Activated CD8-positive, alpha-beta memory T cell treated with anti-CD3 and anti-CD28 coated beads, Interleukin-2, amount 10 ng/mL, durations not matched to agents 7 days and 5 days (primary cell): ENCODE measurements at regions not wholly inside any gene's neighbourhood (a gene's known extent, or its start where the extent isn't known, plus 50 kb on each side); places are given as distances from the start of the nearest gene placed in this dataset.
A peak's percentile ranks its signal among the peaks of the same experiment; 100 is the strongest.

ENCODE experiments used
- ATAC-seq: fragments of 150-1000 bp; cut with Tn5 transposase; one replicate; pipeline ENCODE4 v1.10.0; 2021; ENCODE audit warnings: moderate library complexity
- CTCF ChIA-PET: fragments of 350-600 bp; sonication (Branson Sonifier 250); formaldehyde crosslinking; loops from one replicate; lab custom pipeline; 2021; ENCODE audit warnings: antibody characterized with exemption; lab: Charles Lee
- DNase-seq: peaks from one replicate; pipeline ENCODE4 v3.0.0-alpha.2; 2020
- H3K27ac Mint-ChIP-seq: one replicate; pipeline ENCODE4 v1.8.0; 2021; ENCODE audit warnings: mild to moderate bottlenecking, mixed read lengths
- H3K27me3 Mint-ChIP-seq: one replicate; pipeline ENCODE4 v1.8.0; 2021; ENCODE audit warnings: mixed read lengths
- H3K36me3 Mint-ChIP-seq: one replicate; pipeline ENCODE4 v1.8.0; 2021; ENCODE audit warnings: mild to moderate bottlenecking, mixed read lengths
- H3K4me1 Mint-ChIP-seq: one replicate; pipeline ENCODE4 v1.8.0; 2021; ENCODE audit warnings: mixed read lengths
- H3K4me3 Mint-ChIP-seq: one replicate; pipeline ENCODE4 v1.8.0; 2021; ENCODE audit warnings: mild to moderate bottlenecking, moderate library complexity, mixed read lengths
- H3K9me3 Mint-ChIP-seq: one replicate; pipeline ENCODE4 v1.8.0; 2022; ENCODE audit warnings: low read depth, mixed read lengths

DNA sequence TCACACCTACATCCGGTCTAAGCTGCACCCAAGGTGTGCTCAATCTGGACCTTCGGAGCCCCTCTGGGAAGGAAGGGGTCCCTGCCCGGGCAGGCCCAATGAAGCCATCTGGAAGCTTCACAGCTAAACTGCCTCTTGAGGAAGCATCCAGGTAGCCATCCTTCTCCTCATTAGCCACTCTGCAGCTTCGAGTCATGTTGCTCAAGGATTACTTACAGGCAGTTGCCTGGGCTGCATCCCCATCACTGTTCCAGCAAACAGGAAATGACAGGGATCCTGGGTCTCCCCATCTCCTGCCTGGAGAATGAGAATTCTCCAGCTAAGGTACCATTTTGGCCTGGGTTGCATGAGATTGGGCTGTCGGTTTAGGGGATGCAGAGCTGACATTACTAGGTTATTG is 91.7 kb downstream of the ERMARD start:
- H3K27me3 Mint-ChIP-seq: peaks cover 13% of the 10 kb centered on the region
- H3K36me3 Mint-ChIP-seq: no peaks in the 10 kb centered on the region
- DNase-seq (no peak), ATAC-seq (no peak)
- no peak overlapping the region for H3K4me3 Mint-ChIP-seq
- H3K9me3 Mint-ChIP-seq: no peaks in the 10 kb centered on the region
- H3K27ac Mint-ChIP-seq: no peak overlapping the region
- CTCF ChIA-PET: interaction anchor here (1.1 to 2.3 kb wide), 2 partner anchors 11 to 687 kb away, joined by 3 to 13 read pairs; no protein-coding TSS in a partner anchor
- H3K4me1 Mint-ChIP-seq: no peaks in the 10 kb centered on the region

DNA sequence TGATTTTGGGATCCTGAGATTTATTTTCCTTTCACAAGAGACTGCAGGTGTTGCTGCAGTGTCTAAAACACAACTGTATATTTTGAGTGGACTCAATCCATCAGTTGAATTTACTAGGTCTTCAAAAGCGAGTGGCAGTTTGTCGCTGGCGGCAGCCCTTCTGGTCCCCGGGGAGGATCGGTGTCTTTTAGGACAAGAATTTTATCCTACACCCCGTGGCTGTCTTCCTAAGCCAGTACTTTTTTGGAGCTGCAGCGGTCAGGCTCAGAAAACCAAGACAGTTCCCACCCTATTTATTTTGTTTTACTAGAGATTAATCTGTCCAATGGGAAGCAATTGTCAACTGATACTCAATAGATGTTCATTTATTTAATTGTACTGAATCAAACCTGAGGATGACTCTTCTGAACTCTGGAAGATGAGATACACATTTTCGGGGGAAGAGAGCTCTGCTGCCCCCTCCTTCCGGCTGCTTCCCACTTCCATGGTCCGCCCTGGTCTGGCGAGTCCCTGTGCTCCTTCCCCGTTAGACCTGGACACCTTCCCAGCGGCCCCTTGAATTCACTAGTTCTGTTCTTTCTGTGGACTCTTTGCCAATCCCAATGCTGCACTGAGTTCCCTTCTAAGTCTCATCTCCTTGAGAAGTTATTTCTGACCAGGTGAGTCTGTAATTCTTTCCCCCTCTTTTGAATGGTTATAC is 90.6 kb downstream of the ERMARD start:
- peak; percentile 23 for DNase-seq
- no peak for ATAC-seq
- Mint-ChIP-seq H3K4me1 (no peaks in the 10 kb centered on the region), H3K9me3 (no peaks in the 10 kb centered on the region), H3K36me3 (no peaks in the 10 kb centered on the region), H3K27me3 (peaks cover 13% of the 10 kb centered on the region), H3K27ac (no peak overlapping the region), H3K4me3 (no peak overlapping the region)
- CTCF ChIA-PET: interaction anchor here (2.3 kb wide), 1 partner anchor 10 kb away, joined by 13 read pairs; no protein-coding TSS in a partner anchor

DNA sequence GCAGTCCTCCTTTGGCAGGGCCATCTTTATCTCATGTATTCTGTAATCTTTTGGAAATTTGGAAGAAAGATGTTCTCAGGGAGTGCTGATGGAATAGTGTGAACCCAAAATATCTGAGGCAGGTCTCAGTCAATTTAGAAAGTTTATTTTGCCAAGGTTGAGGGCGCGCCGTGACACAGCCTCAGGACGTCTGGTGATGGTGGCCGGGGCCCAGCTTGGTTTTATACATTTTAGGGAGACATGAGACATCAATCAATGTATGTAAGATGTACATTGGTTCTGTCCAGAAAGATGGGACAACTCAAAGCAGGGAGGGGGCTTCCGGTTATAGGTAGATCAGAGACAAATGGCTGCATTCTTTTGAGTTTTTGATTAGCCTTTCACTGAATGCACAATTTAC is 89.8 kb downstream of the ERMARD start:
- Mint-ChIP-seq H3K4me3 (no peak overlapping the region), H3K27me3 (peaks cover 18% of the 10 kb centered on the region)

DNA sequence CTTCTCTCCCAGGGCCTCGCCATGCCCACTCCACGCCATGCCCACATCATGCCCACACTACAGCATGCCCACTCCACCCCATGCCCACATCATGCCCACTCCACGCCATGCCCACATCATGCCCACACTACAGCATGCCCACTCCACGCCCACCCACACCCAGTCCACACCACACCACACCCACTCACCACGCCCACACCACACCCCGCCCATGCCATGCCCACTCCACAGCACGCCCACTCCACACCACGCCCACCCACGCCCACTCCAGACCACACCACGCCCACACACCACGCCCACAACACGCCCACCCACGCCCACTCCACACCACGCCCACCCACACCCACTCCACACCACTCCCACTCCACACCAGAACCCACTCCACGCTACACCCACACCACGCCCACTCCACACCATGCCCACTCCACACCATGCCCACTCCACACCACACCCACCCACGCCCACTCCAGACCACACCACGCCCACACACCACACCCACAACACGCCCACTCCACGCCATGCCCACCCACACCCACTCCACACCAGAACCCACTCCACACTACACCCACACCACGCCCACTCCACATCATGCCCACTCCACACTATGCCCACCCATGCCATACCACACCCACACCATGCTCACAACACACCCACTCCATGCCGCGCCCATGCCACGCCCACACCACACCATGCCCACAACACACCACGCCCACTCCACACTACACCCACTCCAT is 88.6 kb downstream of the ERMARD start:
- peaks cover 30% of the 10 kb centered on the region for H3K27me3 Mint-ChIP-seq
- H3K4me3 Mint-ChIP-seq: no peak overlapping the region
- DNase-seq: peak; percentile 35
- H3K9me3 Mint-ChIP-seq: no peaks in the 10 kb centered on the region
- H3K27ac Mint-ChIP-seq: no peak overlapping the region
- CTCF ChIA-PET: no interaction called here
- no peaks in the 10 kb centered on the region for H3K36me3 Mint-ChIP-seq
- peak; percentile 9 for ATAC-seq
- no peaks in the 10 kb centered on the region for H3K4me1 Mint-ChIP-seq

More for the DNA sequence above, 89.8 kb downstream of the ERMARD start:
- DNase-seq (peak; percentile 12), ATAC-seq (no peak)
- no peaks in the 10 kb centered on the region for H3K4me1 Mint-ChIP-seq
- no peaks in the 10 kb centered on the region for H3K36me3 Mint-ChIP-seq
- no peaks in the 10 kb centered on the region for H3K9me3 Mint-ChIP-seq
- CTCF ChIA-PET: no interaction called here
- no peak overlapping the region for H3K27ac Mint-ChIP-seq

DNA sequence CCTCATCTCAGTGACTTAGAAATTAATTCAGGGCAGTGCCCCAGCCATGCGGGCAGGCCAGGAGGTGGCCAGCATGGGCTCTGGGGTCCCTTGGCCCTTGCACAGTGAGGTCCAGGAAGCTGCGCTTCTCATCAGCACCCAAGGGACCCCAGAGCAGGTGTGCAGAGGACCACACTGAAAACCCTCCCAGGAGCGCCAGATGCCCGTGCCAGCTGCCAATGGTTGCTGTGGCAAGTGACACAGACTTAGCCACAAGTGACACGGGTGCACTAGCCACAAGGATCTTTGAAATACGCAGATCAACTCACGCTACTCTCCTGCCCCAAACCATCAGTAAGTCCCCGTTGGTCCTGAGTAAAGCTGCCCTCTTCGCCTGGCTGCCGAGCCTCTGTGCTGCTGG is 88.1 kb downstream of the ERMARD start:
- ATAC-seq: no peak
- no peaks in the 10 kb centered on the region for H3K9me3 Mint-ChIP-seq
- peaks cover 36% of the 10 kb centered on the region for H3K27me3 Mint-ChIP-seq
- no peak overlapping the region for H3K27ac Mint-ChIP-seq
- H3K4me1 Mint-ChIP-seq: no peaks in the 10 kb centered on the region
- H3K4me3 Mint-ChIP-seq: no peak overlapping the region
- H3K36me3 Mint-ChIP-seq: no peaks in the 10 kb centered on the region
- peak; percentile 34 for DNase-seq
- CTCF ChIA-PET: no interaction called here

DNA sequence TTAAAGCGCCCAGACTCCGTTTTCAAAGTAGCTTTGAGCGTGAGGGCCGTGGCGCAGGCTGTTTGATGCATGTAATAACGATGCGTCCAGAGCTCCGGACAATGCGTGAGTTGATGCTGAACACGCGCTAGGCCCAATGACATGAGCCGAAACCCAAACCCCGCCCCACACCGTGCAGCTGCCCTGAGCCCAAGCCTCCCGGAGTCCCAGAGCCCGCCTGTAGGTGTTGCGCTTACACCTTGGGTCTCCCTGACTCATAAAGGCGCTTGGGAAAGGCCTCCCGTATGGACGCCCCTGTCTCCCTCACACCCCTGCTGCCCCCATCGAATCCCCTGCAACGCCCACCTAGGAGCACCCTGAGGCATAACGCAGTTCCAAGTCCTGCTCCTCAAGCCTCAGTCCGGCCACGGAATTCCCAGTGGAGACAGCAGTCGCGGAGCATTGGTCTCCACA is 87.6 kb downstream of the ERMARD start:
- ATAC-seq: no peak
- Mint-ChIP-seq H3K9me3 (no peaks in the 10 kb centered on the region), H3K36me3 (no peaks in the 10 kb centered on the region), H3K4me3 (no peak overlapping the region), H3K27me3 (peaks cover 35% of the 10 kb centered on the region), H3K4me1 (no peaks in the 10 kb centered on the region), H3K27ac (no peak overlapping the region)
- CTCF ChIA-PET: no interaction called here
- no peak for DNase-seq

DNA sequence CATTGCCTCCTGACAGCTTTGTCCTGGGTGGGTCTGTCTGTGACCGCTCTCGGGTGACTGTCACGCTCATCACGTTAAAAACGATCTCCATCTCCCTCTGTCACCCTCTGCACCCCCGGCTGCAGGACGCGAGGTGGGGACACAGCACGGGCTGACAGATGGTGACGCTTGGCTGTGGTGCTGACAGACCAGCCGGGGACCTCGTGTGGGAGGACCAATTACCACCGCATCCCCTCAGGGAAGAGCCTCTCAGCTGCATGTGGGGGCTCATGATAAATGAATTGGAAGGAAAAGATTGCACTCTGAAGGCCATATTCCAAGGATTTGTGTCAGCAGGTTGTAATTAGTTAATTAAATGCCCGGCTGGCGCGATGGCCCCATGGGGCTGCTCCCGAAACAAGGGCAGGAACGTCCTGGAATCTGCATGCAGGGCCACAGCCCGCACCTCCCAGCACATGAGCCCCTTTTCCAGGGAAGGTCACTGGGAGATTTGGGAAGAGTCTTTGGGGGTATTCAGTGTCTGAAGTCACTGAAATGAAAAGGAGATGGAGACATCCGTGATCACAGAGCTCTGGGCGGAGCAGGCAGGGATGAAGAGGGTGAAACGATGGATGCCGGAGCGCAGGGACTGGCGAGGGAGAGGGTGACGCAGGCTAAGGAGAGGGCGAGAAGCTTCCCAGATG is 87.1 kb downstream of the ERMARD start:
- no peak overlapping the region for H3K27ac Mint-ChIP-seq
- H3K36me3 Mint-ChIP-seq: no peaks in the 10 kb centered on the region
- CTCF ChIA-PET: no interaction called here
- ATAC-seq: no peak
- H3K9me3 Mint-ChIP-seq: no peaks in the 10 kb centered on the region
- no peak overlapping the region for H3K4me3 Mint-ChIP-seq
- peak; percentile 31 for DNase-seq
- H3K27me3 Mint-ChIP-seq: peaks cover 35% of the 10 kb centered on the region
- H3K4me1 Mint-ChIP-seq: no peaks in the 10 kb centered on the region

DNA sequence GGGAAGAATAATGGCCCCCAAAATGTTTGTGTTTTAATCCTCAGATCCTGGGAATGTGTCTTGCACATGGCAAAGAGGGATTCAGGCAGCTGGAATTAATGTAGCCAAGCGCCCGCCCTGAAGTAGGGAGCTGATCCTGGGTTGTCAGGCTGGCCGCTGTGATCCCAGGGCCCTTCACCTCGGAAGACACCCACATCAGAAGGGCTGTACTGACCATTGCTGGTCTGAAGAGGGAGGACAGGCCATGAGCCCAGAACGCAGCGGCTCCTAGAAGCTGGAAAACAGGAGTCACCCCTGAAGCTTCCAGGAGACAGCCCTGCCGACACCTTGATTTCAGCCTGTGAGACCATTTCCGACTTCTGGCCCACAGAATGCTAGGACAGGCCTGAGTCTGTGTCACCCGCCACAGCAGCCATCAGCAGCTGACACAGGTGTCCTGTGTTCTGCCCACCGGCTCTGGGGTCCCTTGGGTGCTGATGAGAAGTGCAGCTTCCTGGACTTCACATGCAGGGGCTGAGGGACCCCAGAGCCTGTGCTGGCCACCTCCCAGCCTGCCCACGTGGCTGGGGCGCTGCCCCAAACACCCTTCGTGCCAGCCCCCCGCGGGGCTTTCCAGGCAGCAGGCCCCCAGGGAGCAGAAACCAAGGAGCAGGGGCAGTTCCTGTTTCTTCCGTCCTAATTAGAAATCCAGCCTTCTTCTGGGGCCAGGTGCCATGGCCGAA is 86.3 kb downstream of the ERMARD start:
- H3K9me3 Mint-ChIP-seq: no peaks in the 10 kb centered on the region
- no peak overlapping the region for H3K27ac Mint-ChIP-seq
- no peaks in the 10 kb centered on the region for H3K4me1 Mint-ChIP-seq
- ATAC-seq (no peak), DNase-seq (peak; percentile 38)
- peaks cover 39% of the 10 kb centered on the region for H3K27me3 Mint-ChIP-seq
- CTCF ChIA-PET: no interaction called here
- no peak overlapping the region for H3K4me3 Mint-ChIP-seq
- no peaks in the 10 kb centered on the region for H3K36me3 Mint-ChIP-seq

DNA sequence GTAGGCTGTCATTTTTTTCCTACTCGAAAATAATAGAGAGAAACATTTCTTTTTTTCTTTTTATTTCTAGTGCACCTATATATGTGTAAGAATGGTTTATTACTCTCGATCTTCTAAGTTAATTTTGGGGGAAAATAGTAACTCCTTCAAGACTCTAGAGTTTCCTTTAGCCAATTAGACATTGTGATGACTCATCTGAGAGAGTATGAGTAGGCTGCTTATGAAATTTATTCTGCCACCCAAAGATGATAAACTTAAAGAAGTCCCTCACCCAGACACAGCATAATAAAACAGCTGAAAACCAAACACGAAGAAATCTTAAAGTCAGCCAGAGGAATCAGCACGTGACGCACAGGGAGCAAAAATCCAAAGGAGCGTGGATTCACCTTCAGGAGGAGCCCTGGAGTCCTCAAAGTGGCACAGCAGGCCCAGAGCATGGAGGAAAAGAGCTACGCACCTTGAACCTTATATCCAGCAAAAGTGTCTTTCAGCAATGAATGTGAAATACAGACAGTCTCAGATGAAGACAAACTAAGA is 81.9 kb downstream of the ERMARD start:
- H3K36me3 Mint-ChIP-seq: no peaks in the 10 kb centered on the region
- peaks cover 2% of the 10 kb centered on the region for H3K4me1 Mint-ChIP-seq
- ATAC-seq (no peak), DNase-seq (peak; percentile 11)
- peaks cover 51% of the 10 kb centered on the region for H3K27me3 Mint-ChIP-seq
- H3K4me3 Mint-ChIP-seq: no peak overlapping the region
- no peak overlapping the region for H3K27ac Mint-ChIP-seq
- CTCF ChIA-PET: interaction anchor here (1.2 to 3.0 kb wide), 4 partner anchors 9 to 456 kb away, joined by 3 to 13 read pairs (median 4); no protein-coding TSS in a partner anchor
- H3K9me3 Mint-ChIP-seq: no peaks in the 10 kb centered on the region

DNA sequence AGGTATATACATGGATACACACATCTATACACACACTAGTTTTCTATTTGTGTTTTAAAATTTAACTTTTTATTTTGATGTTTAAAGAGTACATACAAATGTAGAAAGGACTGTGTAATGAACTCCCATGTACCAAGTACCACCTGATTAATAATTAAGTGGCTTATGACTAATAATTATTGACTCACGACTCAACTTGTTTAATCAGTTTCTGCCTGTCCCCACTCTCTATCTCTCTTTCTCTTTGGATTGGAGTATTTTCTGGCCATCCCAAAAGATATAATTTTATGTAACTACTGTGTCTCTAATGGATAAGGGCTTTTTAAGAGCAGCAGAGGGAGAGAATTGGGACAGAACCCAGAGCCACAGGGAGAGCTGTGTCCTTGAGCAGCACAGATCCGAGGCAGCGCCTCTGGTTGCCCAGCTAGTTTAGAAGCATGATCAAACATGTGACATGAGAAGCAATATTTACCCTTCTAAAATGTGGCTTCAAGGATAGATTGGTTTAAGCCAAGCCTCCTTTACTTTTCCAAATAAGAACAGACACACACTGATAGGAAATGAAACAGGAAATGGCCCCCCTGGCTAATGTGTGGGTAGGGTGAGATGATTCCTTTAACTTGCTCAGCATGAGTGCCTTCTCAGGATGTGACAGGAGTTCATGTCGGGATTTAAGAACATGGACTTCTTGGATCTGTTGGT is 81.0 kb downstream of the ERMARD start:
- no peak for ATAC-seq
- H3K27ac Mint-ChIP-seq: no peak overlapping the region
- no peaks in the 10 kb centered on the region for H3K36me3 Mint-ChIP-seq
- no peaks in the 10 kb centered on the region for H3K9me3 Mint-ChIP-seq
- H3K4me3 Mint-ChIP-seq: no peak overlapping the region
- no peak for DNase-seq
- H3K4me1 Mint-ChIP-seq: peaks cover 2% of the 10 kb centered on the region
- CTCF ChIA-PET: interaction anchor here (0.6 to 4.1 kb wide), 45 partner anchors 10 to 1738 kb away, joined by 3 to 27 read pairs (median 4); partner anchors contain the start of gene DLL1
- peaks cover 54% of the 10 kb centered on the region for H3K27me3 Mint-ChIP-seq

DNA sequence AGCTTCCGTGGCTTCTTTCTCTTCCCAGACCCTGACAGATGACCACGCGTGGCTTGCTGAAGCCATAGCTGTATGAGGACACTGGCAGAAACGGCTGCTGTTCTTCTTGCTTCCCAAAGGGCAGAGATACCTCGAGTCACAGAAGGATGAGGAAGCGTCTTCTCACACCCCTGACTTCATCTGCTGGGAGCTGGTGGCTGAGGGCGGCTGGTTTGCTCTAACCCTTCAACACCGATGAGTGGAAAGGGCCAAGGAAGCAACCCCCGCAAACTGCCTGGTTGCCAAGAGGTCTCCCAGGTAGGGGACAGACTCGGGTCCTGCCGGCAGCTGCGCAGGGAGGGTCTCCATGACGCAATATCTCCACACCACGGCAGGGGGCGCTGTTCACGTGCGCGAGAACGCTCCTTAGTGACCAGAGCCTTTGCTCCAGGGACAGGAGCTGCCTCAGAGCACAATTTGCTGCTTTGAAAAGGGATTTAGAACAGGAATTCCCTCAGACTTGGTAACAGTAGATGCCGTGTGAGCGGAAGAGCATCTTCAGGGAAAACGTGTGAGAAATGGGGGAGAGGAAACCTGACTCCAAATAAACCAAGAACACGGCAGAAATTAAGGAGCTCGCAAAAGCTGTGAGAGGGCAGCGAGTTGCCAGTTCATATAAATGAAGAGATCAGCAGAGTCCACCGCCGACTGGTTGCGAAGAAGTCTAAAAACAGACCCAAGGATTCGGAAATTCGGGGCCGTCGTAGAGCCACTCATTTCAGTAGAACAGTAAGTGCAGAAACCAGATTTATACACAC is 80.2 kb downstream of the ERMARD start:
- CTCF ChIA-PET: interaction anchor here (0.6 to 4.1 kb wide), 46 partner anchors 9 to 1737 kb away, joined by 3 to 27 read pairs (median 4); partner anchors contain the start of gene DLL1
- peak; percentile 71 for DNase-seq
- ATAC-seq: peak; percentile 69
- Mint-ChIP-seq H3K36me3 (no peaks in the 10 kb centered on the region), H3K9me3 (no peaks in the 10 kb centered on the region), H3K27me3 (peaks cover 57% of the 10 kb centered on the region), H3K4me1 (peaks cover 2% of the 10 kb centered on the region), H3K27ac (no peak overlapping the region), H3K4me3 (no peak overlapping the region)
